Fibroblast of lung (primary cell): ENCODE measurements at regions not wholly inside any gene's neighbourhood (a gene's known extent, or its start where the extent isn't known, plus 50 kb on each side); places are given as distances from the start of the nearest gene placed in this dataset.

Experiments used
- EZH2 ChIP-seq: IDR thresholded peaks from 2 replicates; pipeline ENCODE4 v1.5.1; 2012; ENCODE audit warnings: low read length, control low read depth, mild to moderate bottlenecking; ENCODE audit errors: missing control alignments
- TF ChIP-seq, protein P1 (sequence below), 2 donors: IDR thresholded peaks in 1 of 2; conservative IDR thresholded peaks in 1 of 2; 1 replicate in 1 of 2; 2 replicates in 1 of 2; pipeline ENCODE4 v1.5.1; 2011 to 2012; ENCODE audit warnings: low read length in 2 of 2, control low read depth in 1 of 2, inconsistent platforms in 1 of 2, low read depth in 1 of 2, mild to moderate bottlenecking in 1 of 2

DNA sequence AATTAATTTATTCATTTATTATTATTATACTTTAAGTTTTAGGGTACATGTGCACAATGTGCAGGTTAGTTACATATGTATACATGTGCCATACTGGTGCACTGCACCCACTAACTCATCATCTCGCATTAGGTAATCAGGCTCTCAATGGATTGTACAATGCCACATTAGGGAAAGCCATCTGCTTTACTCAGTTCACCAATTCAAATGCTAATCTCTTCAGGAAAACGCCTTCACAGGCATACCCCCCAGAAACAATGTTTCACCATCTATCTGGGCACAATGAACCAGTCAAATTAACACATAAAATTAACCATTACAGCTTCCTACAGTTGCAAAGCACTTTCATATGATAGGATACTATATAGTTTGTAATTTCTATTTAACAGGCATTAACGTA is 84.8 kb upstream of the DNAJC10 start:
- TF ChIP-seq, protein P1, sequence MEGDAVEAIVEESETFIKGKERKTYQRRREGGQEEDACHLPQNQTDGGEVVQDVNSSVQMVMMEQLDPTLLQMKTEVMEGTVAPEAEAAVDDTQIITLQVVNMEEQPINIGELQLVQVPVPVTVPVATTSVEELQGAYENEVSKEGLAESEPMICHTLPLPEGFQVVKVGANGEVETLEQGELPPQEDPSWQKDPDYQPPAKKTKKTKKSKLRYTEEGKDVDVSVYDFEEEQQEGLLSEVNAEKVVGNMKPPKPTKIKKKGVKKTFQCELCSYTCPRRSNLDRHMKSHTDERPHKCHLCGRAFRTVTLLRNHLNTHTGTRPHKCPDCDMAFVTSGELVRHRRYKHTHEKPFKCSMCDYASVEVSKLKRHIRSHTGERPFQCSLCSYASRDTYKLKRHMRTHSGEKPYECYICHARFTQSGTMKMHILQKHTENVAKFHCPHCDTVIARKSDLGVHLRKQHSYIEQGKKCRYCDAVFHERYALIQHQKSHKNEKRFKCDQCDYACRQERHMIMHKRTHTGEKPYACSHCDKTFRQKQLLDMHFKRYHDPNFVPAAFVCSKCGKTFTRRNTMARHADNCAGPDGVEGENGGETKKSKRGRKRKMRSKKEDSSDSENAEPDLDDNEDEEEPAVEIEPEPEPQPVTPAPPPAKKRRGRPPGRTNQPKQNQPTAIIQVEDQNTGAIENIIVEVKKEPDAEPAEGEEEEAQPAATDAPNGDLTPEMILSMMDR (conservative IDR thresholded peaks at IDR 0.05 in 1 of 2, IDR thresholded peaks at IDR 0.05 in 1 of 2; ENCODE audit: low read depth in 1 of 2, low read length in 2 of 2) = no peak
- TF ChIP-seq EZH2 = no peak
